ENCODE measurements at regions not wholly inside any gene's neighbourhood (a gene's known extent, or its start where the extent isn't known, plus 50 kb on each side); places are given as distances from the start of the nearest gene placed in this dataset.

DNA sequence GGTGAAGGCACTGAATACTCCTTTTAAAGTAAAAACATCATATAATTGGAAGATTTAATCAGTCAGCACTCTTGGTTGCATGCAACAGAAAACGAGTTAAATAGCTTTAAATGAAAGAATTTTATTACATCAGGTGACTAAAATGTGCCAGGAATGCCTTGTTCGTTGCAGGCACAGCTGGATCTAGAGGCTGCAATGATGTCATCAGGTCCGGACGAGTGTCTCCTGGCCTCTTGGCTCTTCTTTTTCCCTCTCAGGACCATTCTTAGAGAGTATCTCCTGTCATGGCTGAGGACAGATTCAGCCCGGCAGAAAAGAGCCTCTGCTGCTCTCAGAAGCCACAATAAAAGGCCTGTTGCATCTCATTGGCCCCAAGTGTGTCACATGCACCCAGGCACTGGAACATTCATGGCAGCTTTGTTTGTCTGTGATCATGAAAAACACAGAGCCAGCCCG, 510.7 kb upstream of the SULF2 start:
- no peaks in the 10 kb centered on the region for H3K36me3 Mint-ChIP-seq (ENCODE audit: low read depth)
- Histone ChIP-seq H3K4me1 (ENCODE audit: control insufficient read depth, insufficient read depth, low read length) (peaks cover 15% of the 10 kb centered on the region), H3K9ac (ENCODE audit: extremely low read depth, low read length, poor library complexity, severe bottlenecking) (peak overlapping the region; percentile 23), H3K27me3 (ENCODE audit: control insufficient read depth, insufficient read depth, low read length, poor library complexity, severe bottlenecking) (no peaks in the 10 kb centered on the region), H3K27ac (ENCODE audit: low read depth, low read length) (peak overlapping the region; percentile 72), H3K36me3 (ENCODE audit: control insufficient read depth, insufficient read depth, low read length) (no peaks in the 10 kb centered on the region), H3K4me3 (ENCODE audit: low read length) (no peak overlapping the region), H3K9me3 (ENCODE audit: control insufficient read depth, low read length) (peaks cover 11% of the 10 kb centered on the region)
- no peak overlapping the region for H3K4me3 Mint-ChIP-seq
- H3K27ac Mint-ChIP-seq, result peak overlapping the region; percentile 95
- H3K4me1 Mint-ChIP-seq, result peaks cover 53% of the 10 kb centered on the region
- DNase-seq, result peak; percentile 68
- TF ChIP-seq, protein P1, sequence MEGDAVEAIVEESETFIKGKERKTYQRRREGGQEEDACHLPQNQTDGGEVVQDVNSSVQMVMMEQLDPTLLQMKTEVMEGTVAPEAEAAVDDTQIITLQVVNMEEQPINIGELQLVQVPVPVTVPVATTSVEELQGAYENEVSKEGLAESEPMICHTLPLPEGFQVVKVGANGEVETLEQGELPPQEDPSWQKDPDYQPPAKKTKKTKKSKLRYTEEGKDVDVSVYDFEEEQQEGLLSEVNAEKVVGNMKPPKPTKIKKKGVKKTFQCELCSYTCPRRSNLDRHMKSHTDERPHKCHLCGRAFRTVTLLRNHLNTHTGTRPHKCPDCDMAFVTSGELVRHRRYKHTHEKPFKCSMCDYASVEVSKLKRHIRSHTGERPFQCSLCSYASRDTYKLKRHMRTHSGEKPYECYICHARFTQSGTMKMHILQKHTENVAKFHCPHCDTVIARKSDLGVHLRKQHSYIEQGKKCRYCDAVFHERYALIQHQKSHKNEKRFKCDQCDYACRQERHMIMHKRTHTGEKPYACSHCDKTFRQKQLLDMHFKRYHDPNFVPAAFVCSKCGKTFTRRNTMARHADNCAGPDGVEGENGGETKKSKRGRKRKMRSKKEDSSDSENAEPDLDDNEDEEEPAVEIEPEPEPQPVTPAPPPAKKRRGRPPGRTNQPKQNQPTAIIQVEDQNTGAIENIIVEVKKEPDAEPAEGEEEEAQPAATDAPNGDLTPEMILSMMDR (conservative IDR thresholded peaks at IDR 0.05), result no peak
- peaks cover 6% of the 10 kb centered on the region for H3K27me3 Mint-ChIP-seq (ENCODE audit: insufficient read depth)
- WGBS, 2 experiments (ENCODE audit: insufficient coverage in 1 of 2, insufficient read length in 1 of 2), result 59 to 69% methylated on average over 6 of the region's 6 CpGs
- H3K9me3 Mint-ChIP-seq, result peaks cover 12% of the 10 kb centered on the region

- Histone ChIP-seq H3K27ac (ENCODE audit: low read depth, low read length) (peak overlapping the region; percentile 72), H3K27me3 (ENCODE audit: control insufficient read depth, insufficient read depth, low read length, poor library complexity, severe bottlenecking) (no peaks in the 10 kb centered on the region), H3K9me3 (ENCODE audit: control insufficient read depth, low read length) (peaks cover 11% of the 10 kb centered on the region), H3K36me3 (ENCODE audit: control insufficient read depth, insufficient read depth, low read length) (no peaks in the 10 kb centered on the region), H3K9ac (ENCODE audit: extremely low read depth, low read length, poor library complexity, severe bottlenecking) (peak overlapping the region; percentile 33), H3K4me3 (ENCODE audit: low read length) (no peak overlapping the region), H3K4me1 (ENCODE audit: control insufficient read depth, insufficient read depth, low read length) (peaks cover 15% of the 10 kb centered on the region)
- Mint-ChIP-seq H3K27me3 (ENCODE audit: insufficient read depth) (peaks cover 6% of the 10 kb centered on the region), H3K36me3 (ENCODE audit: low read depth) (no peaks in the 10 kb centered on the region), H3K4me3 (no peak overlapping the region), H3K9me3 (peaks cover 12% of the 10 kb centered on the region), H3K4me1 (peaks cover 57% of the 10 kb centered on the region), H3K27ac (peak overlapping the region; percentile 95)
- WGBS, 2 experiments (ENCODE audit: insufficient coverage in 1 of 2, insufficient read length in 1 of 2), result 12 to 25% methylated on average over 5 of the region's 5 CpGs
- TF ChIP-seq, protein P1 (conservative IDR thresholded peaks at IDR 0.05), result peak; percentile 78
- peak; percentile 87 for DNase-seq
Measured at GRCh38 chr20:48295445-48295903, 510.2 kb upstream of the SULF2 start.

DNA sequence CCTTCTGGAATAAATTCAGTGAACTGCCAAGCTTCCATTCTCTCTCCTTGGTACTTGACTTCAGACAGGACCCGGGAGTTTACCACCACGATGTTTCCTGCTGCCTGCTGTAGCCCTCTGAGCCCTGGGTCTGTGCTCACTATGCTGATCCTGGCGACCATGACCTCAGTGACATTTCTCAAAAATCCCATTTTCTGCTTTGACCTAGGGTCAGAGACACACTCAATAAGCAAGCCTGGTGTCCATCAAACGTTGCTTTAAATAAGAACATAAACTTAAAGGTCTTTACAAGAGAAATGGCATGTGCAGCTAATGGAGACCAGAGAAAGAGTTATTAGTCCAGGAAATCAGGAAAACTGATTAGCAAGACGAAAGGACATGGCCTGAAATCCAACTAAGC, 509.7 kb upstream of the SULF2 start:
- Mint-ChIP-seq H3K4me1 (peaks cover 57% of the 10 kb centered on the region), H3K27ac (peak overlapping the region; percentile 95), H3K9me3 (peaks cover 12% of the 10 kb centered on the region), H3K4me3 (no peak overlapping the region), H3K36me3 (ENCODE audit: low read depth) (no peaks in the 10 kb centered on the region), H3K27me3 (ENCODE audit: insufficient read depth) (peaks cover 6% of the 10 kb centered on the region)
- Histone ChIP-seq H3K4me3 (ENCODE audit: low read length) (no peak overlapping the region), H3K27me3 (ENCODE audit: control insufficient read depth, insufficient read depth, low read length, poor library complexity, severe bottlenecking) (no peaks in the 10 kb centered on the region), H3K9me3 (ENCODE audit: control insufficient read depth, low read length) (peaks cover 11% of the 10 kb centered on the region), H3K36me3 (ENCODE audit: control insufficient read depth, insufficient read depth, low read length) (no peaks in the 10 kb centered on the region), H3K9ac (ENCODE audit: extremely low read depth, low read length, poor library complexity, severe bottlenecking) (peak overlapping the region; percentile 33), H3K27ac (ENCODE audit: low read depth, low read length) (peak overlapping the region; percentile 64), H3K4me1 (ENCODE audit: control insufficient read depth, insufficient read depth, low read length) (peaks cover 15% of the 10 kb centered on the region)
- DNase-seq, result peak; percentile 58
- WGBS, 2 experiments (ENCODE audit: insufficient coverage in 1 of 2, insufficient read length in 1 of 2), result 39 to 46% methylated on average over 4 to 5 of the region's 5 CpGs
- TF ChIP-seq, protein P1 (conservative IDR thresholded peaks at IDR 0.05), result no peak
